ENCODE measurements at regions not wholly inside any gene's neighbourhood (a gene's known extent, or its start where the extent isn't known, plus 50 kb on each side); places are given as distances from the start of the nearest gene placed in this dataset.

DNA sequence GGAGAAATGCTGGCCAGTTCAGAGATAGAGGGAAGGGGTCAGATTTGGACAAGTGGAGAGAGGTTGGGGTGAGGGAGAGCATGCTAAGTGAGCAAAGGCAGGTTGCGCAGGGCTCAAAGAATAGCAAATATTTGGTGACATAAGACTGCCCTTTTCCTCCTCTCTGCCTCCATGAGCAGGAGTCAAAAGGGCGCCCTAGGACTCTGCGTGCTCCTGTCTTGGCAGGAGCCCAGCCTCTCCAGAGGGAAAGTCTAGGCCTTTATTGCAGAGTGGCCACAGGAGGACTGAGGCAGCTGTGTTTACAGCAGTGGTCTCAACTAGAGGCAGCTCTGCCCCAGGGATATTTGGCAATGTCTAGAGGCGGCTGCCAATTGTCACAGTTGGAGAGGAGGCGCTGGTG, 165.6 kb downstream of the FAM43A start (continued):
- no peak for TF ChIP-seq ZNF462 (CRISPR knock-in tag; IDR thresholded peaks at IDR 0.05)
- TF ChIP-seq POLR2AphosphoS5 (IDR thresholded peaks at IDR 0.05; ENCODE audit: low read depth): no peak
- TF ChIP-seq, protein P1, sequence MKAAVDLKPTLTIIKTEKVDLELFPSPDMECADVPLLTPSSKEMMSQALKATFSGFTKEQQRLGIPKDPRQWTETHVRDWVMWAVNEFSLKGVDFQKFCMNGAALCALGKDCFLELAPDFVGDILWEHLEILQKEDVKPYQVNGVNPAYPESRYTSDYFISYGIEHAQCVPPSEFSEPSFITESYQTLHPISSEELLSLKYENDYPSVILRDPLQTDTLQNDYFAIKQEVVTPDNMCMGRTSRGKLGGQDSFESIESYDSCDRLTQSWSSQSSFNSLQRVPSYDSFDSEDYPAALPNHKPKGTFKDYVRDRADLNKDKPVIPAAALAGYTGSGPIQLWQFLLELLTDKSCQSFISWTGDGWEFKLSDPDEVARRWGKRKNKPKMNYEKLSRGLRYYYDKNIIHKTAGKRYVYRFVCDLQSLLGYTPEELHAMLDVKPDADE (IDR thresholded peaks at IDR 0.05): no peak
- no peak for TF ChIP-seq EZH2 (IDR thresholded peaks at IDR 0.05; ENCODE audit: low read depth, unreplicated experiment)

DNA sequence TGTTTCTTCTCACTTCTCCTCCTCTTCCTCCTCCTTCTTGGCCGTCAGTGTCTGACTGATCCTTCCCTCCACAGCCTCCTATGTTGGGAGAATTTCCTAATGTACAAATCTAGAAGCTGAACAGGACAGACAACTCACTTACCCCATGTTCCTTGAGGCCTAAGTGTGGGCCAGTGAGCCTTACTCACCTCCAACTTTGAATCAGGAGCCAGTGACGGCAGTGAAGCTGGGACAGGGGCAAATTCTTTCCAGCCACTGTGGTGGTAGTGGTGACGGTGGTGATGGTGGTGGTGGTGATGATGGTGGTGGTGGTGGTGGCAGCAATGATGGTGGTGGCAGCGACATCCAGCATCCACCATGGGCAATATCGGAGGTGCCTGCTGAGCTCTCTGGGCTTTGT, 166.3 kb downstream of the FAM43A start:
- H3K79me2 ChIP-seq (replicated peaks; ENCODE audit: insufficient read depth): no peaks in the 10 kb centered on the region
- no peak for DNase-seq (ENCODE audit: low spot score)
- H3K9me3 Mint-ChIP-seq: no peaks in the 10 kb centered on the region

More for the DNA sequence above, 166.3 kb downstream of the FAM43A start:
- H3K27me3 Mint-ChIP-seq (ENCODE audit: insufficient read depth, low read depth, poor library complexity): peaks cover 2% of the 10 kb centered on the region
- peaks cover 7% of the 10 kb centered on the region; the same call in 2 of the 3 replicates for H3K4me1 Mint-ChIP-seq
- no peaks in the 10 kb centered on the region for H3F3A ChIP-seq (replicated peaks; ENCODE audit: low read depth)
- TF ChIP-seq, protein P1 (IDR thresholded peaks at IDR 0.05): no peak
- no peaks in the 10 kb centered on the region for H3K9me2 ChIP-seq (ENCODE audit: insufficient read depth)
- no peak overlapping the region for H3K27ac ChIP-seq (ENCODE audit: low read depth)
- H3K27me3 ChIP-seq (ENCODE audit: insufficient read depth): no peaks in the 10 kb centered on the region
- H3K4me1 ChIP-seq (ENCODE audit: insufficient read depth): no peaks in the 10 kb centered on the region
- H2AFZ ChIP-seq: no peak overlapping the region
- H3K27ac Mint-ChIP-seq: no peak overlapping the region
- no peaks in the 10 kb centered on the region for H3K36me3 Mint-ChIP-seq (ENCODE audit: low read depth)
- ATAC-seq: no peak
- no peak overlapping the region for H3K4me3 ChIP-seq
- no peak overlapping the region for H3K4me3 Mint-ChIP-seq
- no peaks in the 10 kb centered on the region for H4K20me1 ChIP-seq (replicated peaks; ENCODE audit: insufficient read depth)
- H3K4me2 ChIP-seq: no peak overlapping the region
- H3K36me3 ChIP-seq (ENCODE audit: insufficient read depth): no peaks in the 10 kb centered on the region

All from GM23338 (cell line).